ENCODE measurements at regions not wholly inside any gene's neighbourhood (a gene's known extent, or its start where the extent isn't known, plus 50 kb on each side); places are given as distances from the start of the nearest gene placed in this dataset.

- H3K4me3 ChIP-seq, result no peak overlapping the region
- no peaks in the 10 kb centered on the region for H3K27me3 ChIP-seq
- intact Hi-C loops (cut with DNase I; ENCODE audit: low total_unique reads), result no loop called here
- H3K36me3 ChIP-seq (ENCODE audit: low read depth, missing control alignments), result no peaks in the 10 kb centered on the region
- H3K27ac ChIP-seq, result no peak overlapping the region
- H3K4me1 ChIP-seq, result no peaks in the 10 kb centered on the region
- TF ChIP-seq POLR2A (IDR thresholded peaks at IDR 0.05) (no peak), CTCF (IDR thresholded peaks at IDR 0.05) (no peak)
- 58 to 64% methylated on average over 1 of the region's 1 CpG for WGBS, 2 donors
- H3K9me3 ChIP-seq, result no peaks in the 10 kb centered on the region
- no peak for DNase-seq
Observed at GRCh38 chr7:41104631-41105030, 598.3 kb downstream of the INHBA start.

DNA sequence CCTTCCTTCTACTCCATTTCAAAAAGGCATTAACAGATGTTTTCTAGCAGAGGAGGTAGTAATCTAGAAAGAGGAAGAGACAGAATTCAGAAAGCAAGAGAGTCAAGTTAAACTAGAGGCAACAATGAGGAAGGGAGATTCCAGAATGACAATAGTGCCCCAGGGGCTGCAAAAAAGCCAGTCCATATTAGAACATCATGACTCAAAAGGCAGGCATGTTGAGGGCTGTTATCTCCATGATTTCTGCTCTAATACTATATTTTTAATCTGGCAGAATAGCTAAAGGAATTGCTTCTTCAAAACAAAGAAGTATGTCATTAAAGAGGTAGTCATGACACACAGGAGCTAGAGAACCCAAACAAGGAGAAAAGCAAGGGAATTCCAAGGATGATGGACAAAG lies 599.6 kb downstream of the INHBA start:
- intact Hi-C loops (cut with DNase I; ENCODE audit: low total_unique reads), result no loop called here
- no peaks in the 10 kb centered on the region for H3K27me3 ChIP-seq
- no peaks in the 10 kb centered on the region for H3K36me3 ChIP-seq (ENCODE audit: low read depth, missing control alignments)
- TF ChIP-seq CTCF (IDR thresholded peaks at IDR 0.05), result no peak
- no peak for TF ChIP-seq POLR2A (IDR thresholded peaks at IDR 0.05)
- no peak for DNase-seq
- H3K4me1 ChIP-seq, result no peaks in the 10 kb centered on the region
- H3K27ac ChIP-seq, result no peak overlapping the region
- H3K4me3 ChIP-seq, result no peak overlapping the region
- H3K9me3 ChIP-seq, result no peaks in the 10 kb centered on the region

DNA sequence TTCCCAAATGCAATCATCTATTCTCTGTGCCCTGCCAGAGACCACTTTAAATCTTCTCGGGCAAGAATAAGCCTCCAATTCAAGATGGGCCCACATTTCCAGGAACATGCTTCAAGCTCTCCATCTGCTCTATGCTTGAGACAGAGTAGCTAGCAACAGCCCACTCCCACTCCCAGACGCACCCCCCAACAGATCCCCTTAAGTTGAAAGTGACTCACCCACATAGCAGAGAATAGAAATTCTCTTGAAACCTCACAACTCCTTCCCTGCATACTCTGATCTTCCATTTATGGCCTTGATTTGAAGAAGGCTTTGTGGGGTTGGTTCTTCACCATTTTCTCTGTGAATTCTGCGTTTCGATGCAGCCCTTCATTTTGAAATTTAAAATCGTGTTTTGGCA lies 604.0 kb downstream of the INHBA start:
- Histone ChIP-seq H3K4me3 (no peak overlapping the region), H3K9me3 (no peaks in the 10 kb centered on the region), H3K4me1 (no peaks in the 10 kb centered on the region), H3K27me3 (no peaks in the 10 kb centered on the region), H3K27ac (no peak overlapping the region), H3K36me3 (ENCODE audit: low read depth, missing control alignments) (no peaks in the 10 kb centered on the region)
- no peak for DNase-seq
- TF ChIP-seq CTCF (IDR thresholded peaks at IDR 0.05) (no peak), POLR2A (IDR thresholded peaks at IDR 0.05) (no peak)
- intact Hi-C loops (cut with DNase I; ENCODE audit: low total_unique reads), result no loop called here
- 89 to 90% methylated on average over 5 of the region's 5 CpGs for WGBS, 2 donors

DNA sequence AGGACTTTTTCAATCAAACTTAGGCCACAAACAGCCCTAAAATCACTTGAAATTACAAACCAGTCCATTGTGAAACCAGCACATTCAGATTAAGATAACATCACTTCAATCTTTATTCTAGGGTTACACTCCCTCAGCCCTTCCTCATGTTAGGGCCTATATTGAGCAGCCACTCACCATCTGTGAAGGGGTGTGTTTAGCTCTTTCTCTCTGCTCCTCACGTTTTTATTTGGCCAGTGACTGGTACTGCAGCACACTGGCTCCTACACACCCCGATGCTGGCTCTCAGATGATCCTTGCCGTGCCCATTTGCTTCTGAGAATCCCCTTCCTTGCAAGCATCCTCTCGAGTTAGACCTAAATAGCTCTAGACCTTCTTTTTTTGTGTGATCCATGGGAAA lies 604.5 kb downstream of the INHBA start:
- H3K36me3 ChIP-seq (ENCODE audit: low read depth, missing control alignments), result no peaks in the 10 kb centered on the region
- no peaks in the 10 kb centered on the region for H3K4me1 ChIP-seq
- no peak overlapping the region for H3K4me3 ChIP-seq
- no peaks in the 10 kb centered on the region for H3K27me3 ChIP-seq
- 79 to 84% methylated on average over 4 of the region's 4 CpGs for WGBS, 2 donors
- no peak for TF ChIP-seq POLR2A (IDR thresholded peaks at IDR 0.05)
- no peak for TF ChIP-seq CTCF (IDR thresholded peaks at IDR 0.05)
- intact Hi-C loops (cut with DNase I; ENCODE audit: low total_unique reads), result no loop called here
- no peaks in the 10 kb centered on the region for H3K9me3 ChIP-seq
- no peak for DNase-seq
- H3K27ac ChIP-seq, result no peak overlapping the region

GRCh38 chr7:41097501-41097900 lies 605.4 kb downstream of the INHBA start:
- H3K4me1 ChIP-seq, result no peaks in the 10 kb centered on the region
- TF ChIP-seq CTCF (IDR thresholded peaks at IDR 0.05) (no peak), POLR2A (IDR thresholded peaks at IDR 0.05) (no peak)
- no peak for DNase-seq
- no peaks in the 10 kb centered on the region for H3K27me3 ChIP-seq
- H3K4me3 ChIP-seq, result no peak overlapping the region
- no peaks in the 10 kb centered on the region for H3K36me3 ChIP-seq (ENCODE audit: low read depth, missing control alignments)
- no peaks in the 10 kb centered on the region for H3K9me3 ChIP-seq
- intact Hi-C loops (cut with DNase I; ENCODE audit: low total_unique reads), result no loop called here
- 76 to 77% methylated on average over 6 of the region's 6 CpGs for WGBS, 2 donors
- no peak overlapping the region for H3K27ac ChIP-seq
